HepG2 (cell line): ENCODE measurements at regions not wholly inside any gene's neighbourhood (a gene's known extent, or its start where the extent isn't known, plus 50 kb on each side); places are given as distances from the start of the nearest gene placed in this dataset.
A peak's percentile ranks its signal among the peaks of the same experiment; 100 is the strongest.

Experiments used
- ATAC-seq: fragments of 200-7000 bp; cut with Tn5 transposase; 3 replicates; pipeline ENCODE4 v1.9.1; 2020; ENCODE audit warnings: mild to moderate bottlenecking, moderate library complexity
- BruUV-seq: library from RNA; stranded (reverse); fragments of 400-500 nt; replicated peaks from 2 replicates; lab custom pipeline; 2021; lab: Mats Ljungman, UMichigan
- CTCF ChIA-PET: fragments of 300-600 bp; formaldehyde crosslinking; extraction: SDS; loops from one replicate; lab custom pipeline; 2021; ENCODE audit warnings: low total read pairs, inconsistent platforms, low intra/inter-chr PET ratio; lab: Yijun Ruan, JAX
- POLR2A ChIA-PET: fragments of 350-600 bp; sonication (Branson Sonifier 250); formaldehyde crosslinking; loops from one replicate; lab custom pipeline; 2020; ENCODE audit warnings: antibody characterized with exemption, inconsistent platforms; lab: Yijun Ruan, JAX
- DNase-seq: peaks from one replicate; pipeline ENCODE4 v3.0.0-alpha.2; 2015; ENCODE audit warnings: low spot score
- FAIRE-seq: peaks from 3 replicates; lab custom pipeline; 2011; peaks lifted over from hg19 to GRCh38; lab: Jason Lieb, UNC
- H2AFZ ChIP-seq: one replicate; pipeline ENCODE4 v1.6.1; 2011; ENCODE audit warnings: low read length, inconsistent platforms
- H3K27ac ChIP-seq: fragments of 300-600 bp; 3 replicates; pipeline ENCODE4 v1.8.0; 2011; ENCODE audit warnings: mixed run types, mild to moderate bottlenecking, mixed read lengths, low read length, inconsistent platforms; ENCODE audit not compliant: insufficient read depth; ENCODE audit errors: extremely low read length
- H3K27me3 ChIP-seq, 2 experiments: fragments of 200-600 bp in 1 of 2; 2 replicates in 1 of 2; 3 replicates in 1 of 2; pipeline versions ENCODE4 v1.6.0 to v1.8.0; 2011; ENCODE audit warnings: low read length in 2 of 2, mild to moderate bottlenecking in 2 of 2, moderate library complexity in 2 of 2, inconsistent platforms in 1 of 2; ENCODE audit not compliant: insufficient read depth in 2 of 2, control insufficient read depth in 1 of 2
- H3K36me3 ChIP-seq, 2 experiments: fragments of 200-600 bp in 1 of 2; replicated peaks in 1 of 2; 2 replicates in 1 of 2; 3 replicates in 1 of 2; pipeline versions ENCODE4 v1.5.1 to v1.8.0; 2011; ENCODE audit warnings: low read length in 2 of 2, inconsistent platforms in 1 of 2; ENCODE audit not compliant: insufficient read depth in 2 of 2, control insufficient read depth in 1 of 2
- H3K4me1 ChIP-seq: 2 replicates; pipeline ENCODE4 v1.5.1; 2012; ENCODE audit warnings: low read length, inconsistent platforms; ENCODE audit not compliant: insufficient read depth
- H3K4me2 ChIP-seq: 2 replicates; pipeline ENCODE4 v1.6.0; 2011; ENCODE audit warnings: low read depth, low read length, inconsistent platforms
- H3K4me3 ChIP-seq, 3 experiments: fragments of 200-600 bp in 1 of 3; sonication (generic), shearing (Covaris generic) in 1 of 3; replicated peaks in 1 of 3; 2 replicates each; pipeline ENCODE4 v1.5.1; 2011 to 2016; ENCODE audit warnings: low read length in 3 of 3, inconsistent platforms in 2 of 3, low read depth in 2 of 3, mild to moderate bottlenecking in 2 of 3, control low read depth in 1 of 3, mixed read lengths in 1 of 3; ENCODE audit not compliant: insufficient read depth in 1 of 3
- H3K79me2 ChIP-seq: one replicate; pipeline ENCODE4 v1.6.1; 2011; ENCODE audit warnings: low read length, inconsistent platforms; ENCODE audit not compliant: insufficient read depth
- H3K9ac ChIP-seq: 2 replicates; pipeline ENCODE4 v1.6.0; 2011; ENCODE audit warnings: mild to moderate bottlenecking, low read depth, low read length, inconsistent platforms; ENCODE audit not compliant: insufficient read depth
- H3K9me3 ChIP-seq: 2 replicates; pipeline ENCODE4 v1.5.1; 2012; ENCODE audit warnings: mild to moderate bottlenecking, low read length
- H4K20me1 ChIP-seq: 2 replicates; pipeline ENCODE4 v1.6.0; 2011; ENCODE audit warnings: inconsistent platforms, mild to moderate bottlenecking, low read length, moderate library complexity; ENCODE audit not compliant: insufficient read depth
- ERF ChIP-seq: IDR thresholded peaks from 2 replicates; pipeline ENCODE4 v1.6.1; 2018; ENCODE audit warnings: missing biosample characterization, missing genetic modification reagents
- HCFC1 ChIP-seq: fragments of 150-350 bp; IDR thresholded peaks from 2 replicates; pipeline ENCODE4 v1.6.1; 2014; ENCODE audit warnings: low read depth, low read length
- IKZF5 ChIP-seq: IDR thresholded peaks from 2 replicates; pipeline ENCODE4 v1.6.1; 2018; ENCODE audit warnings: missing genetic modification reagents, mild to moderate bottlenecking, missing compliant biosample characterization
- LRRFIP1 ChIP-seq: sonication (generic); formaldehyde crosslinking; conservative IDR thresholded peaks from 2 replicates; pipeline ENCODE4 v1.4.0; 2020; ENCODE audit warnings: missing genetic modification reagents
- MNT ChIP-seq: fragments of 450-650 bp; IDR thresholded peaks from 2 replicates; pipeline ENCODE4 v1.6.1; 2016
- RFX5 ChIP-seq: IDR thresholded peaks from 2 replicates; pipeline ENCODE4 v1.6.1; 2011; ENCODE audit warnings: low read depth, low read length, improper control_type of control experiment
- ZBTB10 ChIP-seq: sonication (generic); formaldehyde crosslinking; IDR thresholded peaks from 2 replicates; pipeline ENCODE4 v1.4.0; 2020; ENCODE audit warnings: missing genetic modification reagents, borderline replicate concordance
- ZNF296 ChIP-seq: sonication (generic); formaldehyde crosslinking; conservative IDR thresholded peaks from 2 replicates; pipeline ENCODE4 v1.5.0; 2020; ENCODE audit warnings: mild to moderate bottlenecking, missing genetic modification reagents
- ZNF513 ChIP-seq: sonication (generic); formaldehyde crosslinking; conservative IDR thresholded peaks from 2 replicates; pipeline ENCODE4 v1.5.0; 2020; ENCODE audit warnings: missing genetic modification reagents
- ZNF569 ChIP-seq: sonication (generic); formaldehyde crosslinking; IDR thresholded peaks from 2 replicates; pipeline ENCODE4 v1.5.0; 2020; ENCODE audit warnings: mild to moderate bottlenecking, missing genetic modification reagents, moderate library complexity, borderline replicate concordance
- ZNF710 ChIP-seq: sonication (generic); formaldehyde crosslinking; IDR thresholded peaks from 2 replicates; pipeline ENCODE4 v1.5.0; 2020; ENCODE audit warnings: mild to moderate bottlenecking, missing genetic modification reagents, borderline replicate concordance
- WGBS: methylation state at CpG from one replicate; pipeline ENCODE4 v1.1.6; 2017; ENCODE audit warnings: low lambda C conversion rate; 5-methylcytosine and 5-hydroxymethylcytosine counted together
- in situ Hi-C: cut with HindIII; loops from 2 replicates; pipeline ENCODE4 v1.10.0; 2017; ENCODE audit warnings: low pct_unique_long_range_greater_than_20kb; ENCODE audit not compliant: extremely low pct_ligation_motif_present
- intact Hi-C: fragments of 100-400 bp; cut with micrococcal nuclease; formaldehyde crosslinking; loops from one replicate; pipeline ENCODE4 v1.10.0; 2022; ENCODE audit not compliant: unreplicated experiment

GRCh38 chr2:126990200-126990599, 91.5 kb downstream of the TEX51 start:
- CTCF ChIA-PET = no interaction called here
- H3K27me3 ChIP-seq = no peaks in the 10 kb centered on the region
- TF ChIP-seq IKZF5 (CRISPR knock-in tag) = peak; percentile 50; the same call in 1 of the 2 replicates
- no peak for TF ChIP-seq ZNF513 (CRISPR knock-in tag)
- TF ChIP-seq ZNF710 (CRISPR knock-in tag) = no peak
- no peak for TF ChIP-seq HCFC1
- no peak for TF ChIP-seq ZNF296
- no peak for TF ChIP-seq LRRFIP1 (CRISPR knock-in tag)
- no peak for TF ChIP-seq ERF (CRISPR knock-in tag)
- no peak for TF ChIP-seq ZBTB10 (CRISPR knock-in tag)
- no peak for TF ChIP-seq MNT
- no peak for TF ChIP-seq RFX5
- TF ChIP-seq ZNF569 = no peak

More at GRCh38 chr2:126990200-126990599, 91.5 kb downstream of the TEX51 start:
- intact Hi-C loops (no loop called here), in situ Hi-C loops (no loop called here)
- no peaks in the 10 kb centered on the region for H3K36me3 ChIP-seq
- peaks cover 95% of the 10 kb centered on the region for H3K4me1 ChIP-seq
- peak overlapping the region in 1 of 3 experiments; percentile 60; a peak in 2 of 6 replicates for H3K4me3 ChIP-seq
- H3K4me2 ChIP-seq = peak overlapping the region; percentile 81
- BruUV-seq = no TSS peak
- peak; percentile 15 for DNase-seq
- no peaks in the 10 kb centered on the region for H3K9me3 ChIP-seq
- ATAC-seq = peak; percentile 76
- no peaks in the 10 kb centered on the region for H4K20me1 ChIP-seq
- 15% methylated on average over 2 of the region's 2 CpGs for WGBS
- POLR2A ChIA-PET = interaction anchor here (1.0 to 2.5 kb wide), 5 partner anchors 9 to 21 kb away, joined by 3 to 16 read pairs (median 5); no protein-coding TSS in a partner anchor
- H3K9ac ChIP-seq = peak overlapping the region; percentile 50
- FAIRE-seq = no peak
- no peak overlapping the region for H2AFZ ChIP-seq
- peak overlapping the region; percentile 84 for H3K27ac ChIP-seq
- H3K79me2 ChIP-seq = no peaks in the 10 kb centered on the region
